H1 (cell line): ENCODE measurements at regions not wholly inside any gene's neighbourhood (a gene's known extent, or its start where the extent isn't known, plus 50 kb on each side); places are given as distances from the start of the nearest gene placed in this dataset.

Experiments used
- CTCF ChIA-PET: fragments of 300-600 bp; sonication (Branson Sonifier 250); formaldehyde crosslinking; loops from one replicate; lab custom pipeline; 2021; ENCODE audit not compliant: partially characterized antibody; lab: Charles Lee
- POLR2A ChIA-PET: fragments of 300-600 bp; sonication (Branson Sonifier 250); formaldehyde crosslinking; loops from one replicate; lab custom pipeline; 2021; ENCODE audit warnings: inconsistent platforms; ENCODE audit not compliant: partially characterized antibody; lab: Charles Lee
- DNase-seq, 2 experiments: peaks; one replicate each; pipeline versions ENCODE4 v3.0.0 to v3.0.0-alpha.2; 2010 to 2022; ENCODE audit warnings: low spot score in 2 of 2, low read depth in 1 of 2, mixed read lengths in 1 of 2
- FAIRE-seq: peaks from 2 replicates; lab custom pipeline; 2011; peaks lifted over from hg19 to GRCh38; lab: Jason Lieb, UNC
- H2AFZ ChIP-seq: 2 replicates; pipeline ENCODE4 v1.8.1; 2012; ENCODE audit warnings: low read length, inconsistent platforms
- H2AK5ac ChIP-seq: 2 replicates; pipeline ENCODE4 v1.6.1; 2013; ENCODE audit warnings: low read depth, low read length
- H2BK120ac ChIP-seq: replicated peaks from 2 replicates; pipeline ENCODE3; 2013; ENCODE audit warnings: low read depth, low read length, inconsistent platforms
- H2BK12ac ChIP-seq: 2 replicates; pipeline ENCODE4 v1.6.1; 2013; ENCODE audit warnings: low read depth, low read length
- H2BK15ac ChIP-seq: 2 replicates; pipeline ENCODE4 v1.6.1; 2013; ENCODE audit warnings: low read length
- H2BK20ac ChIP-seq: 2 replicates; pipeline ENCODE4 v1.6.1; 2013; ENCODE audit warnings: low read length
- H2BK5ac ChIP-seq: 2 replicates; pipeline ENCODE4 v1.6.1; 2013; ENCODE audit warnings: low read depth, low read length
- H3K14ac ChIP-seq: 2 replicates; pipeline ENCODE4 v1.6.1; 2013; ENCODE audit warnings: inconsistent platforms; ENCODE audit not compliant: insufficient read length
- H3K18ac ChIP-seq: 2 replicates; pipeline ENCODE4 v1.6.1; 2013; ENCODE audit warnings: low read length; ENCODE audit errors: extremely low read depth
- H3K23ac ChIP-seq: 2 replicates; pipeline ENCODE4 v1.6.1; 2013; ENCODE audit warnings: inconsistent platforms; ENCODE audit not compliant: insufficient read length
- H3K23me2 ChIP-seq: 2 replicates; pipeline ENCODE4 v1.6.1; 2013; ENCODE audit warnings: low read depth, low read length
- H3K27ac ChIP-seq: 2 replicates; pipeline ENCODE4 v1.6.1; 2011; ENCODE audit warnings: low read depth, low read length, inconsistent platforms
- H3K27me3 ChIP-seq, 4 experiments: replicated peaks in 1 of 4; 1 replicate in 1 of 4; 2 replicates in 3 of 4; pipeline versions ENCODE4 v1.6.1 to v1.8.1; 2011 to 2013; ENCODE audit warnings: low read length in 3 of 4, mild to moderate bottlenecking in 3 of 4, inconsistent platforms in 2 of 4, mixed read lengths in 2 of 4, moderate library complexity in 1 of 4; ENCODE audit not compliant: control insufficient read depth in 3 of 4, insufficient read depth in 3 of 4; ENCODE audit errors: extremely low read depth in 1 of 4
- H3K36me3 ChIP-seq, 4 experiments: 2 replicates each; pipeline versions ENCODE4 v1.6.1 to v1.8.1; 2011 to 2013; ENCODE audit warnings: mild to moderate bottlenecking in 4 of 4, low read length in 3 of 4, moderate library complexity in 2 of 4, control low read depth in 1 of 4, inconsistent platforms in 1 of 4; ENCODE audit not compliant: insufficient read depth in 4 of 4, control insufficient read depth in 2 of 4
- H3K4ac ChIP-seq: replicated peaks from 2 replicates; pipeline ENCODE3; 2013; ENCODE audit warnings: low read length, low read depth, mixed read lengths, inconsistent platforms; ENCODE audit not compliant: insufficient read length
- H3K4me1 ChIP-seq, 4 experiments: replicated peaks in 1 of 4; 1 replicate in 1 of 4; 2 replicates in 3 of 4; pipeline versions ENCODE4 v1.6.1 to v1.8.1; 2011 to 2013; ENCODE audit warnings: low read length in 3 of 4, inconsistent platforms in 2 of 4, mixed read lengths in 1 of 4; ENCODE audit not compliant: insufficient read depth in 4 of 4, control insufficient read depth in 3 of 4
- H3K4me2 ChIP-seq, 2 experiments: 2 replicates each; pipeline versions ENCODE4 v1.6.1 to v1.8.1; 2011 to 2013; ENCODE audit warnings: low read depth in 2 of 2, low read length in 2 of 2, control low read depth in 1 of 2, inconsistent platforms in 1 of 2, mild to moderate bottlenecking in 1 of 2; ENCODE audit not compliant: insufficient read depth in 1 of 2
- H3K4me3 ChIP-seq, 4 experiments: fragments of 200-600, 300-600 bp in 1 of 4; sonication (generic), shearing (Covaris generic), sonication (Bioruptor Twin) in 1 of 4; 2 replicates each; pipeline versions ENCODE4 v1.5.1 to v1.8.1; 2011 to 2016; ENCODE audit warnings: low read length in 4 of 4, low read depth in 3 of 4, control low read depth in 2 of 4, inconsistent platforms in 2 of 4, mild to moderate bottlenecking in 2 of 4, mixed read lengths in 1 of 4, moderate library complexity in 1 of 4; ENCODE audit not compliant: insufficient read depth in 2 of 4; ENCODE audit errors: extremely low read depth in 1 of 4
- H3K56ac ChIP-seq: replicated peaks from 2 replicates; pipeline ENCODE3; 2013; ENCODE audit warnings: low read depth, mild to moderate bottlenecking, mixed read lengths, low read length, inconsistent platforms; ENCODE audit not compliant: insufficient read length
- H3K79me1 ChIP-seq: 2 replicates; pipeline ENCODE4 v1.6.1; 2013; ENCODE audit warnings: low read depth, low read length, control low read depth
- H3K79me2 ChIP-seq, 2 experiments: 2 replicates each; pipeline versions ENCODE4 v1.6.1 to v1.8.1; 2012 to 2013; ENCODE audit warnings: low read length in 2 of 2, mild to moderate bottlenecking in 2 of 2, inconsistent platforms in 1 of 2; ENCODE audit not compliant: insufficient read depth in 2 of 2, control insufficient read depth in 1 of 2
- H3K9ac ChIP-seq, 4 experiments: replicated peaks in 1 of 4; 1 replicate in 1 of 4; 2 replicates in 3 of 4; pipeline versions ENCODE4 v1.6.1 to v1.8.1; 2011 to 2013; ENCODE audit warnings: low read depth in 3 of 4, low read length in 3 of 4, control low read depth in 2 of 4, mild to moderate bottlenecking in 2 of 4, moderate library complexity in 2 of 4, inconsistent platforms in 1 of 4; ENCODE audit errors: extremely low read depth in 1 of 4
- H3K9me3 ChIP-seq, 2 experiments: 2 replicates each; pipeline versions ENCODE4 v1.6.1 to v1.8.1; 2012 to 2013; ENCODE audit warnings: mild to moderate bottlenecking in 2 of 2, moderate library complexity in 2 of 2, control low read depth in 1 of 2, inconsistent platforms in 1 of 2, low read depth in 1 of 2, low read length in 1 of 2, mixed read lengths in 1 of 2; ENCODE audit not compliant: insufficient read depth in 2 of 2
- H4K20me1 ChIP-seq, 2 experiments: replicated peaks in 1 of 2; 2 replicates each; pipeline versions ENCODE3 to v1.8.1; 2011 to 2013; ENCODE audit warnings: inconsistent platforms in 2 of 2, low read length in 2 of 2, mild to moderate bottlenecking in 1 of 2; ENCODE audit not compliant: insufficient read depth in 2 of 2, control insufficient read depth in 1 of 2
- H4K5ac ChIP-seq: 2 replicates; pipeline ENCODE4 v1.6.1; 2013; ENCODE audit warnings: low read length, low read depth, mixed read lengths, inconsistent platforms; ENCODE audit not compliant: insufficient read length
- H4K8ac ChIP-seq: 2 replicates; pipeline ENCODE4 v1.8.0; 2013; ENCODE audit warnings: mild to moderate bottlenecking, moderate library complexity, low read length, inconsistent platforms; ENCODE audit not compliant: insufficient read depth; ENCODE audit errors: extremely low read depth
- H4K91ac ChIP-seq: replicated peaks from 2 replicates; pipeline ENCODE3; 2013; ENCODE audit warnings: low read length, mixed read lengths, inconsistent platforms; ENCODE audit not compliant: insufficient read length
- CBX5 ChIP-seq: fragments of 300-800, 300-1000 bp; sonication (generic); IDR thresholded peaks from 2 replicates; pipeline ENCODE4 v1.7.1; 2016; ENCODE audit warnings: antibody characterized with exemption, low read length, low read depth
- CHD2 ChIP-seq: IDR thresholded peaks from 2 replicates; pipeline ENCODE4 v1.6.1; 2012; ENCODE audit warnings: low read length, improper control_type of control experiment
- CTBP2 ChIP-seq: IDR thresholded peaks from 2 replicates; pipeline ENCODE4 v1.7.0; 2011; ENCODE audit warnings: borderline replicate concordance, mild to moderate bottlenecking, moderate library complexity, mixed read lengths, low read length; ENCODE audit not compliant: insufficient read depth, insufficient read length
- CTCF ChIP-seq, 3 experiments: IDR thresholded peaks; 1 replicate in 2 of 3; 2 replicates in 1 of 3; pipeline versions ENCODE4 v1.5.1 to v1.6.1; 2011; ENCODE audit warnings: low read length in 3 of 3, mild to moderate bottlenecking in 3 of 3, inconsistent platforms in 2 of 3, low read depth in 1 of 3, moderate library complexity in 1 of 3; ENCODE audit not compliant: insufficient read depth in 1 of 3; ENCODE audit errors: control extremely low read depth in 1 of 3
- HDAC6 ChIP-seq: IDR thresholded peaks from one replicate; pipeline ENCODE4 v1.7.1; 2012; ENCODE audit warnings: low read depth, mild to moderate bottlenecking, inconsistent platforms, low read length, moderate library complexity
- MAFK ChIP-seq: IDR thresholded peaks from 2 replicates; pipeline ENCODE4 v1.6.1; 2012; ENCODE audit warnings: low read depth, mild to moderate bottlenecking, improper control_type of control experiment, low read length
- POU5F1 ChIP-seq: IDR thresholded peaks from 2 replicates; pipeline ENCODE4 v1.6.1; 2011; ENCODE audit warnings: low read depth, mild to moderate bottlenecking, low read length, moderate library complexity
- SP1 ChIP-seq: IDR thresholded peaks from 2 replicates; pipeline ENCODE4 v1.6.1; 2011; ENCODE audit warnings: low read depth, low read length
- USF2 ChIP-seq: IDR thresholded peaks from 2 replicates; pipeline ENCODE4 v1.6.1; 2011; ENCODE audit warnings: low read length, improper control_type of control experiment
- WGBS, 2 experiments: shearing (Covaris generic) in 1 of 2; methylation state at CpG; one replicate each; pipeline versions ENCODE4 v1.1.6 to v1.1.7; 2013 to 2015; ENCODE audit warnings: low lambda C conversion rate in 2 of 2, mixed read lengths in 2 of 2, inconsistent platforms in 1 of 2, low coverage in 1 of 2, missing lambda C conversion rate in 1 of 2; ENCODE audit not compliant: insufficient replicate concordance in 2 of 2, insufficient coverage in 1 of 2, insufficient read length in 1 of 2; ENCODE audit errors: extremely low coverage in 1 of 2, missing lambda C conversion rate in 1 of 2; 5-methylcytosine and 5-hydroxymethylcytosine counted together

- Histone ChIP-seq H3K79me2 (no peaks in the 10 kb centered on the region), H4K91ac (no peak overlapping the region), H3K9me3 (no peaks in the 10 kb centered on the region), H3K23ac (no peak overlapping the region), H3K9ac (no peak overlapping the region), H3K56ac (no peak overlapping the region), H3K18ac (peak overlapping the region; percentile 32; the same call in 1 of the 2 replicates), H3K4me2 (no peak overlapping the region), H2BK12ac (no peak overlapping the region), H3K79me1 (no peaks in the 10 kb centered on the region), H2BK120ac (no peak overlapping the region), H4K8ac (no peak overlapping the region), H3K4me3 (no peak overlapping the region), H3K4me1 (peaks cover 0 to 13% (median 3%) of the 10 kb centered on the region in 4 experiments; a peak in 3 of 7 replicates), H3K4ac (no peak overlapping the region), H3K14ac (no peak overlapping the region), H3K23me2 (no peaks in the 10 kb centered on the region), H2BK20ac (no peak overlapping the region), H3K27ac (no peak overlapping the region), H3K36me3 (no peaks in the 10 kb centered on the region), H4K20me1 (no peaks in the 10 kb centered on the region), H2BK5ac (no peak overlapping the region), H4K5ac (no peak overlapping the region), H2AFZ (no peak overlapping the region), H3K27me3 (peaks cover 0 to 11% (median 3%) of the 10 kb centered on the region in 4 experiments; a peak in 3 of 7 replicates), H2AK5ac (no peak overlapping the region), H2BK15ac (no peak overlapping the region)
- ChIA-PET POLR2A (no interaction called here), CTCF (interaction anchor here (0.6 to 2.3 kb wide), 11 partner anchors 9 to 381 kb away, joined by 3 to 8 read pairs (median 3); no protein-coding TSS in a partner anchor)
- FAIRE-seq (no peak), DNase-seq (no peak)
- WGBS, 2 experiments = 89% methylated on average over 15 of the region's 15 CpGs; no CpG with 5 or more reads in 1 of the 2 experiments
- TF ChIP-seq POU5F1 (no peak), CBX5 (no peak), HDAC6 (no peak), SP1 (no peak), USF2 (no peak), CHD2 (no peak), CTCF (IDR thresholded peaks at IDR 0.05; ENCODE audit: control extremely low read depth in 1 of 3, insufficient read depth in 1 of 3, low read depth in 1 of 3, low read length in 3 of 3) (no peak), MAFK (no peak), CTBP2 (no peak)
Observed at GRCh38 chr2:43070676-43071502, 155.5 kb downstream of the ZFP36L2 start.
